IMR-90 (cell line): ENCODE measurements at regions not wholly inside any gene's neighbourhood (a gene's known extent, or its start where the extent isn't known, plus 50 kb on each side); places are given as distances from the start of the nearest gene placed in this dataset.

Experiments
- CTCF ChIP-seq: conservative IDR thresholded peaks from 2 replicates; pipeline ENCODE4 v1.5.1; 2012; ENCODE audit warnings: mild to moderate bottlenecking, low read depth, low read length, improper control_type of control experiment
- RFX5 ChIP-seq: IDR thresholded peaks from 2 replicates; pipeline ENCODE4 v1.8.0; 2012; ENCODE audit warnings: low read depth, mild to moderate bottlenecking, low read length, moderate library complexity

GRCh38 chr9:96130970-96131369, 171.0 kb downstream of the HSD17B3 start:
- no peak for TF ChIP-seq CTCF
- TF ChIP-seq RFX5 = no peak
